ENCODE measurements at regions not wholly inside any gene's neighbourhood (a gene's known extent, or its start where the extent isn't known, plus 50 kb on each side); places are given as distances from the start of the nearest gene placed in this dataset.
"Not testable (repeated sequence)": the region's sequence is repeated elsewhere in the genome, so short reads cannot be mapped to it uniquely, and the experiment has no call there.

DNA sequence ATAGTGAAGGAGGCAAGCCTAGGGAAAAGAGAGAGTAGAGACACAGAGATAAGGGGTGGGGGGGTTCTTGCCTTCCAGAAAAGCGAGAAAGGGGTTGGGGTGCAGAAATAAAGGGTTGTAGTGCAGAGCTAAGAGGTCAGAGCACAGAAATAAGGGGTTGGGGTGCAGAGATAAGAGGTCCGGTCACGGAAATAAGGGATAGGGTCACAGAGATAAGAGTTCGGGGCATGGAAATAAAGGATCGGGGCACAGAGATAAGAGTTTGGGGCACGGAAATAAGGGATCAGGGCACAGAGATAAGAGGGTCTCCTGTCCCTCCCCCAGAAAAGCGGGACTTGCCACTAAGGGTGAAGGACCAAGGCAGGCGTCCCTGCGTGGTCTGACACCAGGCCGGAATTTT, 222.0 kb downstream of the OTOP1 start:
- DNase-seq; H3K27me3 Mint-ChIP-seq; H3K9me3 Mint-ChIP-seq; H3K4me1 Mint-ChIP-seq; ATAC-seq (ENCODE audit: low read depth); H3K36me3 Mint-ChIP-seq; H3K4me3 Mint-ChIP-seq; POLR2A ChIA-PET; H3K27ac Mint-ChIP-seq: not testable (repeated sequence)

GRCh38 chr4:4006356-4006755, 220.4 kb downstream of the OTOP1 start:
- H3K36me3 Mint-ChIP-seq; H3K9me3 Mint-ChIP-seq; POLR2A ChIA-PET; H3K27ac Mint-ChIP-seq; H3K4me1 Mint-ChIP-seq; DNase-seq; H3K4me3 Mint-ChIP-seq; H3K27me3 Mint-ChIP-seq; ATAC-seq (ENCODE audit: low read depth): not testable (repeated sequence)

DNA sequence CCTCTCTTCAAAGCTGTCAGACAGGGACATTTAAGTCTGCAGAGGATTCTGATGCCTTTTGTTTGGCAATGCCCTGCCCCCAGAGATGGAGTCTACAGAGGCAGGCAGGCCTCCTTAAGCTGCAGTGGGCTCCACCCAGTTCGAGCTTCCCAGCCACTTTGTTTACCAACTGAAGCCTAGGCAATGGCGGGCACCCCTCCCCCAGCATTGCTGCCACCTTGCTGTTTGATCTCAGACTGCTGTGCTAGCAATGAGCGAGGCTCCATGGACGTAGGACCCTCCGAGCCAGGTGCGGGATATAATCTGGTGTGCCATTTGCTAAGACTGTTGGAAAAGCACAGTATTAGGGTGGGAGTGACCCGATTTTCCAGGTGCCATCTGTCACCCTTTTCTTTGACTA, 207.7 kb downstream of the OTOP1 start:
- H3K4me3 Mint-ChIP-seq; H3K27ac Mint-ChIP-seq; DNase-seq; H3K9me3 Mint-ChIP-seq; POLR2A ChIA-PET; H3K36me3 Mint-ChIP-seq; H3K4me1 Mint-ChIP-seq; ATAC-seq (ENCODE audit: low read depth): not testable (repeated sequence)
- peaks cover 13% of the 10 kb centered on the region for H3K27me3 Mint-ChIP-seq

- ATAC-seq (ENCODE audit: low read depth); H3K27ac Mint-ChIP-seq; POLR2A ChIA-PET; H3K4me1 Mint-ChIP-seq; H3K36me3 Mint-ChIP-seq; DNase-seq; H3K9me3 Mint-ChIP-seq; H3K4me3 Mint-ChIP-seq: not testable (repeated sequence)
- H3K27me3 Mint-ChIP-seq: peaks cover 10% of the 10 kb centered on the region
Observed at GRCh38 chr4:4021161-4021560, 205.6 kb downstream of the OTOP1 start.

GRCh38 chr4:4026708-4027107, 200.0 kb downstream of the OTOP1 start:
- H3K4me1 Mint-ChIP-seq; ATAC-seq (ENCODE audit: low read depth); DNase-seq; H3K36me3 Mint-ChIP-seq; H3K4me3 Mint-ChIP-seq; H3K27me3 Mint-ChIP-seq; POLR2A ChIA-PET; H3K9me3 Mint-ChIP-seq; H3K27ac Mint-ChIP-seq: not testable (repeated sequence)

DNA sequence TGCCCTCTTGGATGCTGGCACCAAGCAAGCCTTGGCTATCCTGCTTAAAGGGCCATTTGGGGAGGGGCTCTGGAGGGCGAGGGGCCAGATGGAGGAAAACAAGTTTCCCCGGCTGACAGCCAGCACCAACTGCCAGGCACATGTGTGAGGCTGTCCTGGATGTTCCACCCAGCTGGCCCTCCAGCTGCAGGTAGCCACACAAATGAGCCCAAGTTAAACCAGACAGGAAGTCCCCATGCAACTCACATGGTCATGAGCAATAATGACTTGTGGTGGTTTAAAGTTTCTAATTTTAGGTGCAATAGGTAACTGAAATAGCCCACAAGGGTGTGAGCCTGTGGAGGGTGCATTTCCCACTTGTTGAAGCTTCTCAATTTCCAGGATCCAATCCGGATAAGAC, 198.0 kb downstream of the OTOP1 start:
- POLR2A ChIA-PET; H3K27me3 Mint-ChIP-seq; H3K4me1 Mint-ChIP-seq; H3K4me3 Mint-ChIP-seq; ATAC-seq (ENCODE audit: low read depth); H3K9me3 Mint-ChIP-seq; H3K36me3 Mint-ChIP-seq; H3K27ac Mint-ChIP-seq; DNase-seq: not testable (repeated sequence)

GRCh38 chr4:4030509-4030908, 196.2 kb downstream of the OTOP1 start:
- H3K36me3 Mint-ChIP-seq; H3K9me3 Mint-ChIP-seq; H3K4me1 Mint-ChIP-seq; DNase-seq; H3K27ac Mint-ChIP-seq; ATAC-seq (ENCODE audit: low read depth); POLR2A ChIA-PET; H3K4me3 Mint-ChIP-seq; H3K27me3 Mint-ChIP-seq: not testable (repeated sequence)

DNA sequence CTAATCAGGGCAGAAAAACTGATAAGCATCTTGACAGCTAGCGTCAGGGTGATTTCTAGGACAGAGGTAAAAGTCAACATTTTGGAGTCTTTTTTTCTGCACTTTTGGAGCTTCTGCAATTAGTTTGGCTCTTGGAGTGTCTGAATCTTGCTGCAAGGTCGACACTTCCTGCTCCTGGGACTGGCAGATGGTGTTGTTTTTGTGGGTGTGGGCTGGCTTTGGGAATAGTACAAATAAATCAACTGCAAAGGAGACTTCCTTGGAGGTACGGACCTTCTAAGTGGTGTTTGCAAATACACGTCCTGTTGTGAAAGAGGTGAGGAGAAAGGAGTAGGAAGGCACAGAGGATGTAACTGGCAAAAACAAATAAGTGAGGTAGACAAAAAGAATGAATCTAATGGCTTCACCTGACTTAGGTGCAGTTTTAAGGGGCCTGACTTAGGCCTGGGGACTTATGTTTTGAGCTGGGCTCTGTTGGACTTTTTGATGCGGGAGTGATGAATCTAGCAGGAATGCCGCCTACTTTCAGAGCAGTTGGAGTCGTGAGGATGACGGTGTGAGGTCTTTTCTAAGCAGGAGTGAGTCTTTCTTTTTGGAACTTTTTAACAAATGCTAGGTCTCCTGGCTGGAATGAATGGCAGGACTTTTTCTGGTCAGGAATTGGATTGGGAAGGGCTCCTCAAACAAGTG, 195.1 kb downstream of the OTOP1 start:
- H3K4me3 Mint-ChIP-seq; H3K36me3 Mint-ChIP-seq; H3K9me3 Mint-ChIP-seq; H3K27ac Mint-ChIP-seq; ATAC-seq (ENCODE audit: low read depth); DNase-seq; H3K4me1 Mint-ChIP-seq; H3K27me3 Mint-ChIP-seq; POLR2A ChIA-PET: not testable (repeated sequence)

DNA sequence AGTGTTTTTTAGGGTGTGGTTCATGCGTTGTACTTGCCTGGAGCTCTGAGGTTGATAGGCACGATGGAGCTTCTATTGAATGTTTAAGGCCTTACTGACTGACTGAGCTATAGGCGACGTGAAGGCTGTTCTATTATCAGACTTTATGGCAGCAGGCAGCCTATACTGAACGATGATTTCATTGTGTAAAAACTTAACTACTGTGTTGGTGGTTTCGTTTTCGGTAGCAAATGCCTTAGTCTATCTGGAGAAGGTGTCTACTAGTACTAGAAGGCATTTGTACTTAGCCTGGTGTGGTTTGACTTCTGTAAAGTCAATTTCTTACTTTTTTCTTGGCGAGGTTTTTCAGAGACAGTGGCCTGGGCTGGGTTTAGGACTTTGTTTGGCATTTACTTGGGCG, 194.4 kb downstream of the OTOP1 start:
- H3K4me3 Mint-ChIP-seq; DNase-seq; ATAC-seq (ENCODE audit: low read depth); H3K27me3 Mint-ChIP-seq; POLR2A ChIA-PET; H3K4me1 Mint-ChIP-seq; H3K27ac Mint-ChIP-seq; H3K36me3 Mint-ChIP-seq; H3K9me3 Mint-ChIP-seq: not testable (repeated sequence)

DNA sequence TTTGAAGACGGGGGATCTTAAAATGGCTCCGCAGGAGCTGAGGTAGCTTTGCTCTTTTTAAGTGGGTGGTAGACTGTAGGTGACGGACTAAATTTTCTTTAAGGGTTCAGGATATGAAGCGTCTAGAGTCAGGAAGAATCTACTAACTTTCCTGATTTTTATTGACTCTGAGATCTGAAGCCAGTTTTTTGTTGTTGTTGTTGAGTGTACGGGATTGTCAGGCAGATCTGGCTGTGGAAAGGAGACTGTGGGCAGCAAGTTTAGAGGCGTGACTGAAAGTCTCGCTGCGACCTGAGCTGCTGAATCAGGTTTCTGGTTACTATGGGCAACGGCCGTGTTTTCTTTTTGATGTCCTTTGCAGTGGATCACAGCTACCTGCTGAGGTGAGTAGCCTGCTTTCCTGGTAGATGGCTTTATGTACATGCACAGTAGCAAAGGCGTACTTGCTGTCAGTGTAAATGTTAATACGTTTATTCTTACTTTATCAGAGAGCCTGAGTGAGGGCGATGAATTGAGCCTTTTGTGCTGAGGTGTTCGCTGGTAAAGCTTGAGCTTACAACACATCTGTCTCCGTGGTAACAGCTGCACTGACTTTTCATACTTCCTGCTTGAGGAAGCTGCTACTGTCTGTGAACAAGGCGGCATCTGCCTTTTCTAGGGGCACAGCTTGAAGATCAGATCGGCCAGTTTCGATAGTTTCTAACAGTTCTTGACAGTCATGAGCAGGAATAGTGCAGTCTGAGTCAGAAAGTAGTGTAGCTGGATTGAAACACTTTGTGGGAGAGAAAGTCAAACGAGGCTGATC, 193.7 kb downstream of the OTOP1 start:
- H3K36me3 Mint-ChIP-seq; H3K27me3 Mint-ChIP-seq; H3K4me3 Mint-ChIP-seq; POLR2A ChIA-PET; H3K4me1 Mint-ChIP-seq; ATAC-seq (ENCODE audit: low read depth); H3K9me3 Mint-ChIP-seq; DNase-seq; H3K27ac Mint-ChIP-seq: not testable (repeated sequence)

GRCh38 chr4:4037399-4038138, 189.2 kb downstream of the OTOP1 start:
- H3K4me1 Mint-ChIP-seq; H3K27ac Mint-ChIP-seq; H3K27me3 Mint-ChIP-seq; H3K4me3 Mint-ChIP-seq; POLR2A ChIA-PET; H3K9me3 Mint-ChIP-seq; ATAC-seq (ENCODE audit: low read depth); H3K36me3 Mint-ChIP-seq; DNase-seq: not testable (repeated sequence)

- H3K4me1 Mint-ChIP-seq; H3K4me3 Mint-ChIP-seq; H3K27ac Mint-ChIP-seq; H3K9me3 Mint-ChIP-seq; POLR2A ChIA-PET; ATAC-seq (ENCODE audit: low read depth); DNase-seq; H3K36me3 Mint-ChIP-seq: not testable (repeated sequence)
- peaks cover 39% of the 10 kb centered on the region for H3K27me3 Mint-ChIP-seq
Observed at GRCh38 chr4:4045823-4046222, 180.9 kb downstream of the OTOP1 start.

DNA sequence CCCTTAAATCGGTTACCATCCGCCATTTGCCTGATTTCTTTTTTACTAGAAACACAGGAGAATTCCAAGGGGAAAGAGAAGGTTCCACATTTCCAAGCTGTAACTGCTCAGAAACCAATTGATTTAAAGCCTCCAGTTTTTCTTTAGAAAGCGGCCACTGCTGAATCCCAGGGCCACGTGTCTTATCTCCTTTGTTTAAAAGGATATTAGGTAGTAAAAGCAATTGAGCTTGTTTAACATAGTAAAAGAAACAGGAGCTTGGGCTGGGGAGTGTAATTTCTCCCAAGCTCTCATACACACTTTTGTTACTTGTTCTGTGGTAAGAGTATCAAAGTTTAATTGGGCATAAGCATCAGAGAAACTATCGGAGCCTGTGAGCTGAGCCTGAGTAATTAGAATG, 180.0 kb downstream of the OTOP1 start:
- H3K27me3 Mint-ChIP-seq: peaks cover 39% of the 10 kb centered on the region
- H3K4me3 Mint-ChIP-seq; POLR2A ChIA-PET; ATAC-seq (ENCODE audit: low read depth); H3K9me3 Mint-ChIP-seq; H3K4me1 Mint-ChIP-seq; H3K36me3 Mint-ChIP-seq; DNase-seq; H3K27ac Mint-ChIP-seq: not testable (repeated sequence)

GRCh38 chr4:4047202-4047601, 179.5 kb downstream of the OTOP1 start:
- H3K27me3 Mint-ChIP-seq: peaks cover 39% of the 10 kb centered on the region
- H3K36me3 Mint-ChIP-seq; ATAC-seq (ENCODE audit: low read depth); POLR2A ChIA-PET; H3K4me1 Mint-ChIP-seq; H3K4me3 Mint-ChIP-seq; DNase-seq; H3K9me3 Mint-ChIP-seq; H3K27ac Mint-ChIP-seq: not testable (repeated sequence)

All from activated naive CD8-positive, alpha-beta T cell treated with anti-CD3 and anti-CD28 coated beads, Interleukin-2, amount 10 ng/mL, durations not matched to agents 7 days and 5 days (primary cell).